ENCODE measurements at regions not wholly inside any gene's neighbourhood (a gene's known extent, or its start where the extent isn't known, plus 50 kb on each side); places are given as distances from the start of the nearest gene placed in this dataset.

GRCh38 chr10:33571616-33572015, 237.1 kb upstream of the NRP1 start:
- DNase-seq = no peak

GRCh38 chr10:33570495-33570894, 236.0 kb upstream of the NRP1 start:
- DNase-seq = no peak

- DNase-seq = no peak
Measured at GRCh38 chr10:33569702-33570101, 235.2 kb upstream of the NRP1 start.

GRCh38 chr10:33566426-33566825, 232.0 kb upstream of the NRP1 start:
- DNase-seq = no peak

GRCh38 chr10:33566001-33566400, 231.5 kb upstream of the NRP1 start:
- DNase-seq = no peak

GRCh38 chr10:33565231-33565630, 230.8 kb upstream of the NRP1 start:
- no peak for DNase-seq

GRCh38 chr10:33559105-33559504, 224.6 kb upstream of the NRP1 start:
- DNase-seq = no peak

GRCh38 chr10:33557313-33557712, 222.8 kb upstream of the NRP1 start:
- no peak for DNase-seq

- no peak for DNase-seq
Measured at GRCh38 chr10:33556620-33557019, 222.2 kb upstream of the NRP1 start.

GRCh38 chr10:33556103-33556502, 221.6 kb upstream of the NRP1 start:
- DNase-seq = no peak

GRCh38 chr10:33553748-33554571, 219.5 kb upstream of the NRP1 start:
- DNase-seq = no peak

GRCh38 chr10:33552290-33552689, 217.8 kb upstream of the NRP1 start:
- no peak for DNase-seq

GRCh38 chr10:33550811-33551210, 216.3 kb upstream of the NRP1 start:
- no peak for DNase-seq

- DNase-seq = no peak
Measured at GRCh38 chr10:33547976-33548375, 213.5 kb upstream of the NRP1 start.

- no peak for DNase-seq
Measured at GRCh38 chr10:33546031-33546430, 211.6 kb upstream of the NRP1 start.

- no peak for DNase-seq
Measured at GRCh38 chr10:33542752-33543505, 208.5 kb upstream of the NRP1 start.

GRCh38 chr10:33539116-33539515, 204.6 kb upstream of the NRP1 start:
- no peak for DNase-seq

GRCh38 chr10:33537066-33537465, 202.6 kb upstream of the NRP1 start:
- no peak for DNase-seq

- DNase-seq = no peak
Measured at GRCh38 chr10:33536508-33536907, 202.0 kb upstream of the NRP1 start.

GRCh38 chr10:33535866-33536265, 201.4 kb upstream of the NRP1 start:
- no peak for DNase-seq

GRCh38 chr10:33534416-33534815, 199.9 kb upstream of the NRP1 start:
- no peak for DNase-seq

GRCh38 chr10:33533612-33534011, 199.1 kb upstream of the NRP1 start:
- no peak for DNase-seq

- DNase-seq = no peak
Measured at GRCh38 chr10:33532901-33533300, 198.4 kb upstream of the NRP1 start.

- no peak for DNase-seq
Measured at GRCh38 chr10:33529234-33529633, 194.8 kb upstream of the NRP1 start.

All from stimulated activated CD4-positive, alpha-beta T cell treated with anti-CD3 and anti-CD28 coated beads, Interleukin-4, amount 100 ng/mL, for 4 hours (primary cell).